HepG2 (cell line): ENCODE measurements at regions not wholly inside any gene's neighbourhood (a gene's known extent, or its start where the extent isn't known, plus 50 kb on each side); places are given as distances from the start of the nearest gene placed in this dataset.

Source experiments
- HNF1A ChIP-seq, 2 experiments: sonication (generic) in 1 of 2; formaldehyde crosslinking in 1 of 2; IDR thresholded peaks; 2 replicates each; pipeline versions ENCODE4 v1.4.0 to v1.6.1; 2016 to 2020; ENCODE audit warnings: borderline replicate concordance in 1 of 2, low read depth in 1 of 2, mild to moderate bottlenecking in 1 of 2, missing genetic modification reagents in 1 of 2
- PBX3 ChIP-seq: sonication (generic); formaldehyde crosslinking; IDR thresholded peaks from 2 replicates; pipeline ENCODE4 v1.8.1; 2023; ENCODE audit warnings: missing genetic modification reagents, inconsistent platforms, borderline replicate concordance
- ZNF121 ChIP-seq: sonication (generic); formaldehyde crosslinking; IDR thresholded peaks from 2 replicates; pipeline ENCODE4 v1.5.0; 2020; ENCODE audit warnings: mild to moderate bottlenecking, missing genetic modification reagents
- ZNF451 ChIP-seq: sonication (generic); formaldehyde crosslinking; IDR thresholded peaks from 2 replicates; pipeline ENCODE4 v1.5.0; 2020; ENCODE audit warnings: mild to moderate bottlenecking, missing genetic modification reagents
- ZNF563 ChIP-seq: sonication (generic); formaldehyde crosslinking; IDR thresholded peaks from 2 replicates; pipeline ENCODE4 v1.8.0; 2022; ENCODE audit warnings: mild to moderate bottlenecking, moderate library complexity, missing genetic modification reagents
- ZNF644 ChIP-seq: IDR thresholded peaks from 2 replicates; pipeline ENCODE4 v1.6.1; 2016; ENCODE audit warnings: low read depth
- TF ChIP-seq, protein P1 (sequence below): sonication (generic); formaldehyde crosslinking; IDR thresholded peaks from 2 replicates; pipeline ENCODE4 v1.5.1; 2020; ENCODE audit warnings: missing genetic modification reagents, mild to moderate bottlenecking, borderline replicate concordance

GRCh38 chrX:16290997-16291396, 123.7 kb downstream of the MAGEB17 start (continued):
- TF ChIP-seq HNF1A (IDR thresholded peaks at IDR 0.05; ENCODE audit: low read depth), result no peak
- no peak for TF ChIP-seq HNF1A (CRISPR knock-in tag; IDR thresholded peaks at IDR 0.05; ENCODE audit: borderline replicate concordance)
- no peak for TF ChIP-seq ZNF451 (CRISPR knock-in tag)
- TF ChIP-seq PBX3 (CRISPR knock-in tag), result no peak
- TF ChIP-seq ZNF563, result no peak
- no peak for TF ChIP-seq ZNF644
- TF ChIP-seq, protein P1, sequence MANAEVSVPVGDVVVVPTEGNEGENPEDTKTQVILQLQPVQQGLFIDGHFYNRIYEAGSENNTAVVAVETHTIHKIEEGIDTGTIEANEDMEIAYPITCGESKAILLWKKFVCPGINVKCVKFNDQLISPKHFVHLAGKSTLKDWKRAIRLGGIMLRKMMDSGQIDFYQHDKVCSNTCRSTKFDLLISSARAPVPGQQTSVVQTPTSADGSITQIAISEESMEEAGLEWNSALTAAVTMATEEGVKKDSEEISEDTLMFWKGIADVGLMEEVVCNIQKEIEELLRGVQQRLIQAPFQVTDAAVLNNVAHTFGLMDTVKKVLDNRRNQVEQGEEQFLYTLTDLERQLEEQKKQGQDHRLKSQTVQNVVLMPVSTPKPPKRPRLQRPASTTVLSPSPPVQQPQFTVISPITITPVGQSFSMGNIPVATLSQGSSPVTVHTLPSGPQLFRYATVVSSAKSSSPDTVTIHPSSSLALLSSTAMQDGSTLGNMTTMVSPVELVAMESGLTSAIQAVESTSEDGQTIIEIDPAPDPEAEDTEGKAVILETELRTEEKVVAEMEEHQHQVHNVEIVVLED (CRISPR knock-in tag), result no peak
- no peak for TF ChIP-seq ZNF121 (CRISPR knock-in tag)
